Superior temporal gyrus (tissue), 1 donor: ENCODE measurements at regions not wholly inside any gene's neighbourhood (a gene's known extent, or its start where the extent isn't known, plus 50 kb on each side); places are given as distances from the start of the nearest gene placed in this dataset.
"Not testable (repeated sequence)": the region's sequence is repeated elsewhere in the genome, so short reads cannot be mapped to it uniquely, and the experiment has no call there.

ENCODE experiments used
- DNase-seq: peaks from one replicate; pipeline ENCODE4 v3.0.0-alpha.2; 2016; ENCODE audit errors: extremely low spot score

- DNase-seq = no peak
Measured at GRCh38 chr7:115561335-115562110, 469.0 kb downstream of the TFEC start.

- no peak for DNase-seq
Measured at GRCh38 chr7:115559877-115560276, 470.7 kb downstream of the TFEC start.

- DNase-seq = no peak
Measured at GRCh38 chr7:115558161-115558560, 472.4 kb downstream of the TFEC start.

- not testable (repeated sequence) for DNase-seq
Measured at GRCh38 chr7:115557296-115557695, 473.3 kb downstream of the TFEC start.

GRCh38 chr7:115552766-115553165 lies 477.8 kb downstream of the TFEC start:
- no peak for DNase-seq

- DNase-seq = no peak
Measured at GRCh38 chr7:115549910-115550309, 480.7 kb downstream of the TFEC start.

GRCh38 chr7:115548756-115549155 lies 481.8 kb downstream of the TFEC start:
- no peak for DNase-seq

- DNase-seq = no peak
Measured at GRCh38 chr7:115546790-115547189, 483.8 kb downstream of the TFEC start.

GRCh38 chr7:115533785-115534184 lies 496.8 kb downstream of the TFEC start:
- no peak for DNase-seq

GRCh38 chr7:115526278-115526677 lies 504.3 kb downstream of the TFEC start:
- DNase-seq = no peak

- DNase-seq = no peak
Measured at GRCh38 chr7:115522174-115522573, 508.4 kb downstream of the TFEC start.

- no peak for DNase-seq
Measured at GRCh38 chr7:115516341-115516740, 514.2 kb downstream of the TFEC start.

- no peak for DNase-seq
Measured at GRCh38 chr7:115511330-115511729, 519.2 kb downstream of the TFEC start.

GRCh38 chr7:115505136-115505535 lies 525.4 kb downstream of the TFEC start:
- no peak for DNase-seq

- no peak for DNase-seq
Measured at GRCh38 chr7:115499956-115500355, 530.6 kb downstream of the TFEC start.

GRCh38 chr7:115496006-115496405 lies 534.6 kb downstream of the TFEC start:
- no peak for DNase-seq

GRCh38 chr7:115494529-115495147 lies 535.9 kb downstream of the TFEC start:
- DNase-seq = no peak

- no peak for DNase-seq
Measured at GRCh38 chr7:115493381-115493780, 537.2 kb downstream of the TFEC start.

GRCh38 chr7:115491744-115492380 lies 538.7 kb downstream of the TFEC start:
- no peak for DNase-seq

GRCh38 chr7:115479448-115479847 lies 551.1 kb downstream of the TFEC start:
- no peak for DNase-seq

GRCh38 chr7:115478426-115478825 lies 552.1 kb downstream of the TFEC start:
- no peak for DNase-seq

GRCh38 chr7:115477193-115477651 lies 553.3 kb downstream of the TFEC start:
- no peak for DNase-seq

- DNase-seq = no peak
Measured at GRCh38 chr7:115476671-115477181, 553.8 kb downstream of the TFEC start.
